ENCODE measurements at regions not wholly inside any gene's neighbourhood (a gene's known extent, or its start where the extent isn't known, plus 50 kb on each side); places are given as distances from the start of the nearest gene placed in this dataset.

- ChIA-PET CTCF (ENCODE audit: partially characterized antibody) (interaction anchor here (0.6 to 1.4 kb wide), 2 partner anchors 100 to 328 kb away, joined by 3 to 4 read pairs; no protein-coding TSS in a partner anchor), POLR2A (ENCODE audit: partially characterized antibody) (no interaction called here)
- Histone ChIP-seq H2AK5ac (ENCODE audit: low read depth, low read length) (no peak overlapping the region), H3K4ac (replicated peaks; ENCODE audit: insufficient read length, low read depth, low read length) (no peak overlapping the region), H3K9ac (replicated peaks in 1 of 4; ENCODE audit: extremely low read depth in 1 of 4, low read depth in 3 of 4, low read length in 3 of 4) (no peak overlapping the region), H2AFZ (ENCODE audit: low read length) (peak overlapping the region; percentile 77; the same call in 1 of the 2 replicates), H3K23ac (ENCODE audit: insufficient read length) (no peak overlapping the region), H4K5ac (ENCODE audit: insufficient read length, low read depth, low read length) (no peak overlapping the region), H3K79me2 (ENCODE audit: control insufficient read depth in 1 of 2, insufficient read depth in 2 of 2, low read length in 2 of 2) (no peaks in the 10 kb centered on the region), H3K4me2 (ENCODE audit: insufficient read depth in 1 of 2, low read depth in 2 of 2, low read length in 2 of 2) (no peak overlapping the region), H2BK120ac (replicated peaks; ENCODE audit: low read depth, low read length) (no peak overlapping the region), H3K79me1 (ENCODE audit: low read depth, low read length) (no peaks in the 10 kb centered on the region), H2BK20ac (ENCODE audit: low read length) (no peak overlapping the region), H3K36me3 (ENCODE audit: control insufficient read depth in 2 of 4, insufficient read depth in 4 of 4, low read length in 3 of 4) (no peaks in the 10 kb centered on the region; a peak in 1 of 8 replicates), H4K20me1 (replicated peaks in 1 of 2; ENCODE audit: control insufficient read depth in 1 of 2, insufficient read depth in 2 of 2, low read length in 2 of 2) (no peaks in the 10 kb centered on the region), H3K4me1 (replicated peaks in 1 of 4; ENCODE audit: control insufficient read depth in 3 of 4, insufficient read depth in 4 of 4, low read length in 3 of 4) (no peaks in the 10 kb centered on the region), H2BK5ac (ENCODE audit: low read depth, low read length) (no peak overlapping the region), H4K91ac (replicated peaks; ENCODE audit: insufficient read length, low read length) (no peak overlapping the region), H3K18ac (ENCODE audit: extremely low read depth, low read length) (no peak overlapping the region), H3K9me3 (ENCODE audit: insufficient read depth in 2 of 2, low read depth in 1 of 2, low read length in 1 of 2) (no peaks in the 10 kb centered on the region), H2BK15ac (ENCODE audit: low read length) (no peak overlapping the region), H3K27me3 (replicated peaks in 1 of 4; ENCODE audit: control insufficient read depth in 3 of 4, extremely low read depth in 1 of 4, insufficient read depth in 3 of 4, low read length in 3 of 4) (no peaks in the 10 kb centered on the region), H3K4me3 (ENCODE audit: extremely low read depth in 1 of 4, insufficient read depth in 2 of 4, low read depth in 3 of 4, low read length in 4 of 4) (no peak overlapping the region), H4K8ac (ENCODE audit: extremely low read depth, insufficient read depth, low read length) (no peak overlapping the region), H3K27ac (ENCODE audit: low read depth, low read length) (no peak overlapping the region), H3K56ac (replicated peaks; ENCODE audit: insufficient read length, low read depth, low read length) (no peak overlapping the region), H2BK12ac (ENCODE audit: low read depth, low read length) (no peak overlapping the region), H3K23me2 (ENCODE audit: low read depth, low read length) (no peaks in the 10 kb centered on the region), H3K14ac (ENCODE audit: insufficient read length) (no peak overlapping the region)
- 88% methylated on average over 5 of the region's 5 CpGs; no CpG with 5 or more reads in 1 of the 2 experiments for WGBS, 2 experiments (ENCODE audit: extremely low coverage in 1 of 2, insufficient coverage in 1 of 2, insufficient read length in 1 of 2, insufficient replicate concordance in 2 of 2, low coverage in 1 of 2, low lambda C conversion rate in 2 of 2, missing lambda C conversion rate in 1 of 2)
- DNase-seq (ENCODE audit: low read depth in 1 of 2, low spot score in 2 of 2) = no peak
- no peak for FAIRE-seq
- TF ChIP-seq CTCF (IDR thresholded peaks at IDR 0.05; ENCODE audit: control extremely low read depth in 1 of 3, insufficient read depth in 1 of 3, low read depth in 1 of 3, low read length in 3 of 3) (no peak), BRCA1 (IDR thresholded peaks at IDR 0.05; ENCODE audit: low read depth, low read length) (no peak), CBX8 (IDR thresholded peaks at IDR 0.05; ENCODE audit: borderline replicate concordance, low read depth, low read length) (no peak), EGR1 (IDR thresholded peaks at IDR 0.05; ENCODE audit: borderline replicate concordance, low read depth, low read length) (no peak), KDM1A (IDR thresholded peaks at IDR 0.05; ENCODE audit: borderline replicate concordance, low read length) (no peak), CHD1 (IDR thresholded peaks at IDR 0.05; ENCODE audit: low read depth, low read length) (no peak), HDAC2 (IDR thresholded peaks at IDR 0.05; ENCODE audit: borderline replicate concordance in 1 of 2, low read depth in 2 of 2, low read length in 2 of 2) (no peak), TAF1 (IDR thresholded peaks at IDR 0.05; ENCODE audit: low read depth, low read length) (no peak), RAD21 (IDR thresholded peaks at IDR 0.05 in 1 of 2, conservative IDR thresholded peaks at IDR 0.05 in 1 of 2; ENCODE audit: low read depth in 2 of 2, low read length in 2 of 2) (no peak), POU5F1 (IDR thresholded peaks at IDR 0.05; ENCODE audit: low read depth, low read length) (no peak), NRF1 (IDR thresholded peaks at IDR 0.05; ENCODE audit: low read depth, low read length) (no peak), BACH1 (IDR thresholded peaks at IDR 0.05; ENCODE audit: low read length) (no peak)
Observed at GRCh38 chr5:53825016-53825415, 264.6 kb downstream of the NDUFS4 start.
